GM18517 (cell line): ENCODE measurements at regions not wholly inside any gene's neighbourhood (a gene's known extent, or its start where the extent isn't known, plus 50 kb on each side); places are given as distances from the start of the nearest gene placed in this dataset.

Experiments used
- ATAC-seq: cut with Tn5 transposase; IDR thresholded peaks from one replicate; pipeline ENCODE4 v1.9.1; 2021; ENCODE audit warnings: mild to moderate bottlenecking, moderate library complexity; ENCODE audit not compliant: unreplicated experiment

- ATAC-seq = no peak
Measured at GRCh38 chr21:23438081-23438480, 2169.2 kb downstream of the MRPL39 start.

- ATAC-seq = no peak
Measured at GRCh38 chr21:23402929-23403520, 2204.3 kb downstream of the MRPL39 start.

- ATAC-seq = no peak
Measured at GRCh38 chr21:23401278-23401677, 2206.0 kb downstream of the MRPL39 start.

- no peak for ATAC-seq
Measured at GRCh38 chr21:23398726-23399125, 2208.6 kb downstream of the MRPL39 start.

GRCh38 chr21:23394458-23394857 is 2212.8 kb downstream of the MRPL39 start:
- ATAC-seq = no peak

- no peak for ATAC-seq
Measured at GRCh38 chr21:23384679-23385078, 2222.6 kb downstream of the MRPL39 start.

GRCh38 chr21:23374155-23374554 is 2233.1 kb downstream of the MRPL39 start:
- no peak for ATAC-seq

- no peak for ATAC-seq
Measured at GRCh38 chr21:23356905-23357304, 2250.4 kb downstream of the MRPL39 start.

GRCh38 chr21:23316190-23316589 is 2291.1 kb downstream of the MRPL39 start:
- no peak for ATAC-seq

GRCh38 chr21:23308741-23309140 is 2298.5 kb downstream of the MRPL39 start:
- no peak for ATAC-seq

GRCh38 chr21:23307065-23307464 is 2300.2 kb downstream of the MRPL39 start:
- no peak for ATAC-seq

GRCh38 chr21:23292292-23292691 is 2294.1 kb downstream of the NCAM2 start:
- no peak for ATAC-seq

- no peak for ATAC-seq
Measured at GRCh38 chr21:23281917-23282316, 2283.7 kb downstream of the NCAM2 start.

GRCh38 chr21:23249760-23250159 is 2251.6 kb downstream of the NCAM2 start:
- no peak for ATAC-seq

GRCh38 chr21:23247334-23247733 is 2249.1 kb downstream of the NCAM2 start:
- no peak for ATAC-seq

GRCh38 chr21:23245255-23245654 is 2247.0 kb downstream of the NCAM2 start:
- ATAC-seq = no peak

GRCh38 chr21:23223882-23224281 is 2225.7 kb downstream of the NCAM2 start:
- no peak for ATAC-seq

GRCh38 chr21:23218667-23219066 is 2220.5 kb downstream of the NCAM2 start:
- no peak for ATAC-seq

GRCh38 chr21:23217597-23217996 is 2219.4 kb downstream of the NCAM2 start:
- ATAC-seq = no peak

GRCh38 chr21:23215261-23215660 is 2217.1 kb downstream of the NCAM2 start:
- ATAC-seq = no peak
